BJ (cell line): ENCODE measurements at regions not wholly inside any gene's neighbourhood (a gene's known extent, or its start where the extent isn't known, plus 50 kb on each side); places are given as distances from the start of the nearest gene placed in this dataset.
"Not testable (repeated sequence)": the region's sequence is repeated elsewhere in the genome, so short reads cannot be mapped to it uniquely, and the experiment has no call there.

ENCODE experiments used
- CTCF ChIA-PET: fragments of 350-600 bp; formaldehyde crosslinking; extraction: SDS; loops from one replicate; lab custom pipeline; 2021; ENCODE audit warnings: antibody characterized with exemption, inconsistent platforms; lab: Yijun Ruan, JAX
- POLR2A ChIA-PET: fragments of 300-600 bp; sonication (Branson Sonifier 250); formaldehyde crosslinking; extraction: SDS; loops from one replicate; lab custom pipeline; 2021; ENCODE audit warnings: antibody characterized with exemption; lab: Charles Lee
- DNase-seq: peaks from one replicate; pipeline ENCODE4 v3.0.0-alpha.2; 2011; ENCODE audit warnings: low read depth
- H3K27me3 ChIP-seq: 2 replicates; pipeline ENCODE4 v1.6.0; 2011; ENCODE audit warnings: low read length; ENCODE audit not compliant: control insufficient read depth, insufficient read depth
- H3K36me3 ChIP-seq: 2 replicates; pipeline ENCODE4 v1.5.1; 2011; ENCODE audit warnings: low read length; ENCODE audit not compliant: control insufficient read depth, insufficient read depth
- H3K4me3 ChIP-seq: 2 replicates; pipeline ENCODE4 v1.5.1; 2011; ENCODE audit warnings: low read depth, mild to moderate bottlenecking, control low read depth, low read length
- TF ChIP-seq, protein P1 (sequence below): IDR thresholded peaks from 2 replicates; pipeline ENCODE4 v1.5.1; 2011; ENCODE audit warnings: low read depth, mild to moderate bottlenecking, control low read depth, inconsistent platforms, low read length, moderate library complexity; ENCODE audit not compliant: insufficient read depth

DNA sequence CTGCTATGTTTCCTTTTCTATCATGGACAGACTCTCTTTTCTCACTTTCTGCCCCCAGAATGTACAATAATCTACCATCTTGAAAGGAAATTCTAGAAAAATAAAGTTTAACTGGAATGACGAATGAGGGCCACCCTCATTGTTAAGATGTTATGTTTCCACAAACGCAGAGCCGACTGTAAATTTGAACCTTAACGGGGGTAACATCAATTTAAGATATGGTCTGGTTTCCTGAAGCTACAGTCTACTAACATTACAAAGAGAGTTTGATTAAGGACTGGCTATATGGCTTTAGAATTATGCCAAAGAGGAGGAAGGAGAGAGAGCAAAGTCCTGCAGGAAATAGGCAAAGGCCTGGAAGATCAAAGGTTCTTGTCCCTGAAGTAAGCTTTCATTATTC, 227.2 kb downstream of the USP46 start:
- POLR2A ChIA-PET: no interaction called here
- TF ChIP-seq, protein P1, sequence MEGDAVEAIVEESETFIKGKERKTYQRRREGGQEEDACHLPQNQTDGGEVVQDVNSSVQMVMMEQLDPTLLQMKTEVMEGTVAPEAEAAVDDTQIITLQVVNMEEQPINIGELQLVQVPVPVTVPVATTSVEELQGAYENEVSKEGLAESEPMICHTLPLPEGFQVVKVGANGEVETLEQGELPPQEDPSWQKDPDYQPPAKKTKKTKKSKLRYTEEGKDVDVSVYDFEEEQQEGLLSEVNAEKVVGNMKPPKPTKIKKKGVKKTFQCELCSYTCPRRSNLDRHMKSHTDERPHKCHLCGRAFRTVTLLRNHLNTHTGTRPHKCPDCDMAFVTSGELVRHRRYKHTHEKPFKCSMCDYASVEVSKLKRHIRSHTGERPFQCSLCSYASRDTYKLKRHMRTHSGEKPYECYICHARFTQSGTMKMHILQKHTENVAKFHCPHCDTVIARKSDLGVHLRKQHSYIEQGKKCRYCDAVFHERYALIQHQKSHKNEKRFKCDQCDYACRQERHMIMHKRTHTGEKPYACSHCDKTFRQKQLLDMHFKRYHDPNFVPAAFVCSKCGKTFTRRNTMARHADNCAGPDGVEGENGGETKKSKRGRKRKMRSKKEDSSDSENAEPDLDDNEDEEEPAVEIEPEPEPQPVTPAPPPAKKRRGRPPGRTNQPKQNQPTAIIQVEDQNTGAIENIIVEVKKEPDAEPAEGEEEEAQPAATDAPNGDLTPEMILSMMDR: no peak
- DNase-seq: no peak
- H3K36me3 ChIP-seq: no peaks in the 10 kb centered on the region
- CTCF ChIA-PET: no interaction called here
- H3K27me3 ChIP-seq: no peaks in the 10 kb centered on the region
- H3K4me3 ChIP-seq: no peak overlapping the region

DNA sequence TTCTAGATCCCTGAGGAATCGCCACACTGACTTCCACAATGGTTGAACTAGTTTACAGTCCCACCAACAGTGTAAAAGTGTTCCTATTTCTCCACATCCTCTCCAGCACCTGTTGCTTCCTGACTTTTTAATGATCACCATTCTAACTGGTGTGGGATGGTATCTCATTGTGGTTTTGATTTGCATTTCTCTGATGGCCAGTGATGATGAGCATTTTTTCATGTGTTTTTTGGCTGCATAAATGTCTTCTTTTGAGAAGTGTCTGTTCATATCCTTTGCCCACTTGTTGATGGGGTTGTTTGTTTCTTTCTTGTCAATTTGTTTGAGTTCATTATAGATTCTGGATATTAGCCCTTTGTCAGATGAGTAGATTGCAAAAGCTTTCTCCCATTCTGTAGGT, 216.6 kb downstream of the USP46 start:
- DNase-seq, CTCF ChIA-PET, POLR2A ChIA-PET, H3K27me3 ChIP-seq, H3K4me3 ChIP-seq, H3K36me3 ChIP-seq: not testable (repeated sequence)

DNA sequence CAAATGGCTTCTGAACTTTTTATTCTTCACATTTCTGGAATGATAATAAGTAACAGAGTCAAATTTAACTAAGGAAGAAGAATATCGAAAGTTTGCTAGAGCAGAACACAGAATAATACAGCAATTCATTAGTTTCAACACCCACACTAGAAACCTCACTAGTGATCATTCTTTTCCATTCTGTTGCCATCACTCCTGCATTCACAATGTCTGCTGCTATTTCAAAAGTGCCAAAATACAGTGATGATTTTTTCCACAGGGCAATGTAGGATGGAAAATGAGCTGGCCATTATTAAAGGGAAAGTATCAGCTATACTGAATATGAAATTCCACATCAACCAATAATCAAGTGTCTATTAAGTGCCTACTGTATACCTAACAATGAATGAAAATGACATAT, 186.7 kb downstream of the USP46 start:
- TF ChIP-seq, protein P1: no peak
- POLR2A ChIA-PET: no interaction called here
- no peak for DNase-seq
- H3K4me3 ChIP-seq: no peak overlapping the region
- CTCF ChIA-PET: no interaction called here
- no peaks in the 10 kb centered on the region for H3K27me3 ChIP-seq
- no peaks in the 10 kb centered on the region for H3K36me3 ChIP-seq

DNA sequence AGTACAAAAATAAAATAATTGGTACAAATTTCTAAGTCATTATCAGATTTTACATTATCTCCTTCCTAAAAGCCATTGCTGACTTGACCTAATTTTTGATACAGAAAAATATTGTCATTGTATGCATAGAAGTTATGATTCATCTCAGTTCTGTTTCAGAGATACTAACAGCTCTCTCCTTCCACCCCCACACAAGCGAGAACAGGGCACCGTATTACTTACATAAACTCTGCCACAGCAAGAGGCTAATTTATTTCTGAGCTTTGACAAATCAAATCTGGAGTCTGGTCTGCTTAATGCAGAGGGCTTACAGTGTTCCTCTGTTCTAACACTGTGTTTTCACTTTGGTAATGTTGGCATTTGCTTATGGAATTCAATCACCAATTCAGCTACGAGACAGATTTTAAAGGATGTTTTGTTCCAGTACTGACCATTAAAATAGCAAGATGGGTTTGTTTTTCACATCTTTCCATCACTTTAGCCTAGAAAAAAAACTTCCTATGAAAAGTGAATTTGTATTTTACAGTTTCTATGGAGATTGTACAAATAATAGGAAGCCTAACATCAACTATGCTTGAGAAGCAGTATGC, 181.8 kb downstream of the USP46 start:
- POLR2A ChIA-PET: no interaction called here
- TF ChIP-seq, protein P1: no peak

DNA sequence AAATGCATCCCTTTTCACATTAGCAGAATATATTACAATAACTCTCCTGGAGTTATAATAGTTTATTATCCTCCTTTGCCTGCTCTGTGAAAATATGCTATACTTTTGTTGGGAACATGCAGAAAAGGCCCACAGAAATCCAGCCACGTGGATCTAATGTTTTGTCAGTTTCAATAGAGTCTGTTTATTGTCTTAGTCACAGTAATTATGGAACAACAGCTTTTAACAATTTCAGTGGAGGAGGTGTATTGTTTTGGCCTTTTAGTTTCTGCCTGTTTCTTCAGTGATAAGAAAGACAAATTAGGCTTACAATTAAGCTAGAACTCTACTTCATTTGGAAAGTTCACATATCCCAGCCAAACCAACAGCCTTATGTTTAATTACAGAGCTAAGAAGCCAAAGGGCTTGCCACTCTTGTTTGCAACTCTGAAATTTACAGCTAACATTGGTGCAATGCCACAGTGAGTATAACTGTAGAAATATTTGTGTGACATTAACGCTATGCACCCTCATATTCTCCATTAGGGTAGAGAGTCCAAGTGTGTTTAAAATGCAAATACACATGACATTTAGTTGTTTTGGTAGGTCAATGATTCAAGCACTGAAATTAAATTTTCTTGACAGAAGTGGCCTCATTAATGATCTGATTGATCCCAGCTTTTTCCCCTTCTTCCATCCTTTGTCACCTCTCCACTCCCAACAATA, 175.8 kb downstream of the USP46 start:
- no peaks in the 10 kb centered on the region for H3K36me3 ChIP-seq
- ChIA-PET POLR2A (no interaction called here), CTCF (no interaction called here)
- no peaks in the 10 kb centered on the region for H3K27me3 ChIP-seq
- DNase-seq: no peak
- TF ChIP-seq, protein P1: no peak
- H3K4me3 ChIP-seq: no peak overlapping the region

More for the DNA sequence above, 181.8 kb downstream of the USP46 start:
- CTCF ChIA-PET: no interaction called here
- Histone ChIP-seq H3K36me3 (no peaks in the 10 kb centered on the region), H3K4me3 (no peak overlapping the region), H3K27me3 (no peaks in the 10 kb centered on the region)
- DNase-seq: no peak
